Heart right ventricle (tissue), 16 donors: ENCODE measurements at regions not wholly inside any gene's neighbourhood (a gene's known extent, or its start where the extent isn't known, plus 50 kb on each side); places are given as distances from the start of the nearest gene placed in this dataset.

ENCODE experiments used
- ATAC-seq, 8 donors: fragments of 200-7000 bp; cut with Tn5 transposase; one replicate each; pipeline ENCODE4 v1.9.1; 2020; ENCODE audit warnings: mild to moderate bottlenecking in 8 of 8, moderate library complexity in 8 of 8, moderate number of reproducible peaks in 1 of 8
- DNase-seq, 2 donors: peaks; one replicate each; pipeline ENCODE4 v3.0.0-alpha.2; 2020
- H3K27ac ChIP-seq, 10 donors: fragments of 200-600 bp; sonication (generic) in 2 of 10; one replicate each; pipeline versions ENCODE4 v1.5.0 to v1.8.0; 2020 to 2022; ENCODE audit warnings: mild to moderate bottlenecking in 3 of 10
- H3K27me3 ChIP-seq, 7 donors: fragments of 200-600 bp; one replicate each; pipeline ENCODE4 v1.8.0; 2021 to 2022; ENCODE audit warnings: mild to moderate bottlenecking in 2 of 7
- H3K36me3 ChIP-seq, 9 donors: fragments of 200-600 bp; sonication (generic) in 1 of 9; one replicate each; pipeline versions ENCODE4 v1.5.0 to v1.8.0; 2020 to 2022; ENCODE audit warnings: mild to moderate bottlenecking in 2 of 9
- H3K4me1 ChIP-seq, 9 donors: fragments of 200-600 bp; sonication (generic) in 1 of 9; one replicate each; pipeline versions ENCODE4 v1.5.0 to v1.8.0; 2020 to 2022; ENCODE audit warnings: mild to moderate bottlenecking in 4 of 9
- H3K4me3 ChIP-seq, 10 donors: fragments of 200-600 bp; sonication (generic) in 2 of 10; one replicate each; pipeline versions ENCODE4 v1.5.0 to v1.8.0; 2020 to 2022; ENCODE audit warnings: mild to moderate bottlenecking in 7 of 10, moderate library complexity in 2 of 10
- H3K9me3 ChIP-seq, 11 donors: fragments of 200-600 bp in 10 of 11; sonication (generic) in 2 of 11; one replicate each; pipeline versions ENCODE4 v1.5.0 to v1.8.0; 2013 to 2022; ENCODE audit warnings: mild to moderate bottlenecking in 2 of 11, control low read depth in 1 of 11, moderate library complexity in 1 of 11
- WGBS, 2 donors: extraction: QIAGEN DNeasy Blood & Tissue Kit; methylation state at CpG; one replicate each; pipeline ENCODE4 v1.1.7; 2013; ENCODE audit warnings: inconsistent platforms in 1 of 2; 5-methylcytosine and 5-hydroxymethylcytosine counted together
- intact Hi-C, 10 donors: fragments of 100-400 bp; cut with DNase I; formaldehyde crosslinking; loops; one replicate each; pipeline versions ENCODE4 v1.11.1 to v1.14.2; 2022
- TF ChIP-seq, protein P1 (sequence below), 9 donors: fragments of 200-600 bp; sonication (generic) in 2 of 9; IDR thresholded peaks; one replicate each; pipeline versions ENCODE4 v1.5.0 to v1.8.0; 2021 to 2022; ENCODE audit warnings: antibody characterized with exemption in 9 of 9, mild to moderate bottlenecking in 5 of 9, moderate library complexity in 1 of 9
- donor health status: Arrhythmogenic right ventricular cardiomyopathy.
- donor health status: ischemic (EF 13 %, LVEDD 7.1; RV severe dilation, severe dysfunction).
- donor health status: healthy with polysubstance abuse.
- donor health status: DM: no; HTN: yes; CAD: no.
- donor health status: DM: no; HTN: no; CAD: no.
- donor health status: ischemic (EF 25% LVEDD 6.9; RV normal size, moderate dysfunction).
- donor health status: ischemic (EF 25% LVEDD 5.7; RV mildly dilated, moderate dysfunction).
- donor health status: healthy.
- donor health status: DM: yes; HTN: yes; CAD: no.
- donor health status: Ischemic cardiomyopathy.
- donor health status: ischemic (EF 35%, LVEDD 5.7; RV mildly dilated, moderate dysfunction).
- donor health status: nonischemic (EF 11% LVEDD 7.7; RV severe dilation, severe dysfunction).
- donor health status: DM: yes; HTN: yes; CAD: no.
- donor health status: PGD.
- donor health status: ischemic (EF 29% LVEDD 5.4; RV normal size, mild dysfunction).
- donor health status: nonischemic (EF 23%, LVEDD 6.1; RV moderate dilation, normal function).

DNA sequence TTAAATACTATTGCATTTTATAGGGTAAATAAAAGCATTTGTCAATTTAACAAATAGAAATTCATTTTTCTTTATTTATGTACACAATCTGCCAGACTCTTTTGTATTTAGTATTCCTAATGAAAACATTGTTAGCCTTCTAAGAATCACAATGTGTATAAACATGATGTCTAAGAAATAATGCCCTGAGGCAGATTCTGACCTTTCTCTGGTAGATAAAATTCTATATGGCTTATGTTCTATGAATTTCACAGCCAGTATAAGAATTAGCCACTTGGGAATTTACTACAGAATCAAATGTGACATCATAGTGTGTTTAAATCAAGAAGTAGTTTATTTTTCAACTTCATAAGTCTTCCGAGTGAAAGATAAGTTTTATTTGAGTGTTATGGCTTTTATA is 457.4 kb downstream of the ZIC1 start:
- peaks cover 0 to 27% (median 7%) of the 10 kb centered on the region in 11 donors for H3K9me3 ChIP-seq
- H3K36me3 ChIP-seq: no peaks in the 10 kb centered on the region
- H3K27ac ChIP-seq: no peak overlapping the region
- H3K27me3 ChIP-seq: no peaks in the 10 kb centered on the region
- 61 to 72% methylated on average over 1 of the region's 1 CpG for WGBS, 2 donors
- no peak overlapping the region for H3K4me3 ChIP-seq
- intact Hi-C loops: no loop called here
- TF ChIP-seq, protein P1, sequence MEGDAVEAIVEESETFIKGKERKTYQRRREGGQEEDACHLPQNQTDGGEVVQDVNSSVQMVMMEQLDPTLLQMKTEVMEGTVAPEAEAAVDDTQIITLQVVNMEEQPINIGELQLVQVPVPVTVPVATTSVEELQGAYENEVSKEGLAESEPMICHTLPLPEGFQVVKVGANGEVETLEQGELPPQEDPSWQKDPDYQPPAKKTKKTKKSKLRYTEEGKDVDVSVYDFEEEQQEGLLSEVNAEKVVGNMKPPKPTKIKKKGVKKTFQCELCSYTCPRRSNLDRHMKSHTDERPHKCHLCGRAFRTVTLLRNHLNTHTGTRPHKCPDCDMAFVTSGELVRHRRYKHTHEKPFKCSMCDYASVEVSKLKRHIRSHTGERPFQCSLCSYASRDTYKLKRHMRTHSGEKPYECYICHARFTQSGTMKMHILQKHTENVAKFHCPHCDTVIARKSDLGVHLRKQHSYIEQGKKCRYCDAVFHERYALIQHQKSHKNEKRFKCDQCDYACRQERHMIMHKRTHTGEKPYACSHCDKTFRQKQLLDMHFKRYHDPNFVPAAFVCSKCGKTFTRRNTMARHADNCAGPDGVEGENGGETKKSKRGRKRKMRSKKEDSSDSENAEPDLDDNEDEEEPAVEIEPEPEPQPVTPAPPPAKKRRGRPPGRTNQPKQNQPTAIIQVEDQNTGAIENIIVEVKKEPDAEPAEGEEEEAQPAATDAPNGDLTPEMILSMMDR (IDR thresholded peaks at IDR 0.05): no peak
- DNase-seq (no peak), ATAC-seq (no peak)
- H3K4me1 ChIP-seq: no peaks in the 10 kb centered on the region

GRCh38 chr3:147872568-147872967 is 463.4 kb downstream of the ZIC1 start:
- ATAC-seq (no peak), DNase-seq (no peak)
- Histone ChIP-seq H3K4me3 (no peak overlapping the region), H3K36me3 (no peaks in the 10 kb centered on the region), H3K27me3 (no peaks in the 10 kb centered on the region), H3K4me1 (no peaks in the 10 kb centered on the region), H3K9me3 (peaks cover 0 to 3% (median 0%) of the 10 kb centered on the region in 11 donors), H3K27ac (no peak overlapping the region)
- intact Hi-C loops: no loop called here
- WGBS, 2 donors: 88 to 90% methylated on average over 4 of the region's 4 CpGs
- TF ChIP-seq, protein P1 (IDR thresholded peaks at IDR 0.05): no peak

DNA sequence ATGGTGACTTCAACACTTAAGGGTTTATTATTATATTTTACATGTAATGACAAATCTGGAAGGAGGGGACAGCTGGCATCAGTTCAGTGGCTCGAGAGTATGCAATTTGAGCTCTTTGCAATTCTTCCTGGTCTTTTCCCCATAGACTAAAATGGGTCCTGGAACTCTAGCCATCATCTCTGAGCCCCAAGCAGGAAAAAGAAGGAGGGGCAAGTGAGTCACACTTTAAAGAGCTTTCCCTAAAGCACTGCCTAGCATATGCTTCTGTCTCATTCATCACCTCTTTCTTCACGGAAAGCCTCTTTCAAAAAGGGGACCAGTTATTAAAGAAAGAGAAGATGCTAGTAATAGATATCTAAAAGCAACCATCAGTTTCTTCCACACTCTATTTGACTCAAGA is 466.3 kb downstream of the ZIC1 start:
- no peak for DNase-seq

GRCh38 chr3:147881933-147882332 is 472.8 kb downstream of the ZIC1 start:
- 76 to 88% methylated on average over 2 of the region's 2 CpGs for WGBS, 2 donors
- intact Hi-C loops: no loop called here
- DNase-seq (no peak), ATAC-seq (no peak)
- H3K27me3 ChIP-seq: no peaks in the 10 kb centered on the region
- TF ChIP-seq, protein P1 (IDR thresholded peaks at IDR 0.05): no peak
- no peaks in the 10 kb centered on the region for H3K36me3 ChIP-seq
- H3K4me3 ChIP-seq: no peak overlapping the region
- peaks cover 0 to 52% (median 21%) of the 10 kb centered on the region in 11 donors for H3K9me3 ChIP-seq
- no peaks in the 10 kb centered on the region for H3K4me1 ChIP-seq
- no peak overlapping the region for H3K27ac ChIP-seq

More for the DNA sequence above, 466.3 kb downstream of the ZIC1 start:
- no peaks in the 10 kb centered on the region for H3K27me3 ChIP-seq
- no peaks in the 10 kb centered on the region for H3K36me3 ChIP-seq
- TF ChIP-seq, protein P1 (IDR thresholded peaks at IDR 0.05): no peak
- WGBS, 2 donors: 23 to 66% methylated on average over 2 of the region's 2 CpGs
- no peaks in the 10 kb centered on the region for H3K4me1 ChIP-seq
- intact Hi-C loops: no loop called here
- H3K27ac ChIP-seq: no peak overlapping the region
- ATAC-seq: no peak
- no peak overlapping the region for H3K4me3 ChIP-seq
- H3K9me3 ChIP-seq: peaks cover 0 to 20% (median 1%) of the 10 kb centered on the region in 11 donors
